GM13977 (cell line): ENCODE measurements at regions not wholly inside any gene's neighbourhood (a gene's known extent, or its start where the extent isn't known, plus 50 kb on each side); places are given as distances from the start of the nearest gene placed in this dataset.

Experiments used
- DNase-seq: peaks from one replicate; pipeline ENCODE4 v3.0.0; 2012; ENCODE audit warnings: low spot score
- in situ Hi-C: fragments of 300-500 bp; cut with MboI; formaldehyde crosslinking; loops from one replicate; pipeline ENCODE4 v1.12.0; 2022; ENCODE audit warnings: low sequenced_read_pairs, low pct_unique_long_range_greater_than_20kb, mixed read lengths, inconsistent platforms; ENCODE audit not compliant: unreplicated experiment
- TF ChIP-seq, protein P1 (sequence below): IDR thresholded peaks from 2 replicates; pipeline ENCODE4 v1.5.1; 2012; ENCODE audit warnings: mild to moderate bottlenecking, control low read depth; ENCODE audit not compliant: insufficient read depth; ENCODE audit errors: extremely low read depth, missing control alignments

DNA sequence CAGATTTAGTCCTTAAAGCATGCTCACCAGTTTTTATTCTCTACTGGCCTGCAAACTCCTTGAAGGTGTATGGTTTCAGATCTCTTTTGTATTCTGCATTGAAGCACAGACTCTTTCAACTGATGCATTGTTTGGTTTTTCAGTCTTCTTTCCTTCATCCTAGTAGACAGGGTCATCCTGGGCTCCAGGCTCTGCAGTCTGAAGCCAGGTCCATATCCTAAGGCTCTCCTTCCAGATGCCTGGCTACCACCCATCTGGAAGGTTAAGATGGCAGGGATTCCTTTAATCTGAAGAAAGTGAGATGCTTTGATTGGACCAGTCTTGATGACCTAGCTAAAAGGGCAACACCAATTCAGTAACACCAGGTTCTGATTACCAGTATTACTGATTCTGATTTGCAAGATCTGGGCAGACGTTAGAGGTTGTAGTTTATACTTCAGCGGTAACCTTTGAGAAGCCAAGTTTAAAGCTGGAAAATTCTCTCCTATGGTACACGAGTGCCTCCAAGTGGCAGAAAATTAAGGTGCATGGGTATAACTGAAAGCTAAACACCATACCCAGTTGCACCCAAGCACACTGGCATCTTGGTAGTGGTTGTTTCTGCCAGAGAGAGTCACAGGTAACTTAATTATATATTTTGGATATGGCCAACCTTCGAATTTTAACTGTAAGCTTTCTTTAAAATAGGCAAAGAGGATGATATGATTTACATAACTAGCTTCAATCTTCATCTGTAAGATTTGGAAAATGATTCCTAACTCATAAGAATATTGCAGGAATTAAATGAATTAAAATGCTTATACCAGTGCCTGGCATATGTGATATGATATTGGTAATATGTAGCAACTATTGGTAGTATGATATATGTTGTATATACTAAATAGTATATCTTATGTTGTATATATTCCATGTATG is 1651.9 kb upstream of the MIR17HG start:
- TF ChIP-seq, protein P1, sequence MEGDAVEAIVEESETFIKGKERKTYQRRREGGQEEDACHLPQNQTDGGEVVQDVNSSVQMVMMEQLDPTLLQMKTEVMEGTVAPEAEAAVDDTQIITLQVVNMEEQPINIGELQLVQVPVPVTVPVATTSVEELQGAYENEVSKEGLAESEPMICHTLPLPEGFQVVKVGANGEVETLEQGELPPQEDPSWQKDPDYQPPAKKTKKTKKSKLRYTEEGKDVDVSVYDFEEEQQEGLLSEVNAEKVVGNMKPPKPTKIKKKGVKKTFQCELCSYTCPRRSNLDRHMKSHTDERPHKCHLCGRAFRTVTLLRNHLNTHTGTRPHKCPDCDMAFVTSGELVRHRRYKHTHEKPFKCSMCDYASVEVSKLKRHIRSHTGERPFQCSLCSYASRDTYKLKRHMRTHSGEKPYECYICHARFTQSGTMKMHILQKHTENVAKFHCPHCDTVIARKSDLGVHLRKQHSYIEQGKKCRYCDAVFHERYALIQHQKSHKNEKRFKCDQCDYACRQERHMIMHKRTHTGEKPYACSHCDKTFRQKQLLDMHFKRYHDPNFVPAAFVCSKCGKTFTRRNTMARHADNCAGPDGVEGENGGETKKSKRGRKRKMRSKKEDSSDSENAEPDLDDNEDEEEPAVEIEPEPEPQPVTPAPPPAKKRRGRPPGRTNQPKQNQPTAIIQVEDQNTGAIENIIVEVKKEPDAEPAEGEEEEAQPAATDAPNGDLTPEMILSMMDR = peak; percentile 56
- peak; percentile 17 for DNase-seq
- in situ Hi-C loops = no loop called here

GRCh38 chr13:89701913-89702312 is 1645.6 kb upstream of the MIR17HG start:
- TF ChIP-seq, protein P1 = no peak
- in situ Hi-C loops = no loop called here
- DNase-seq = no peak

GRCh38 chr13:89704040-89704439 is 1643.4 kb upstream of the MIR17HG start:
- no peak for DNase-seq
- in situ Hi-C loops = no loop called here
- TF ChIP-seq, protein P1 = no peak

DNA sequence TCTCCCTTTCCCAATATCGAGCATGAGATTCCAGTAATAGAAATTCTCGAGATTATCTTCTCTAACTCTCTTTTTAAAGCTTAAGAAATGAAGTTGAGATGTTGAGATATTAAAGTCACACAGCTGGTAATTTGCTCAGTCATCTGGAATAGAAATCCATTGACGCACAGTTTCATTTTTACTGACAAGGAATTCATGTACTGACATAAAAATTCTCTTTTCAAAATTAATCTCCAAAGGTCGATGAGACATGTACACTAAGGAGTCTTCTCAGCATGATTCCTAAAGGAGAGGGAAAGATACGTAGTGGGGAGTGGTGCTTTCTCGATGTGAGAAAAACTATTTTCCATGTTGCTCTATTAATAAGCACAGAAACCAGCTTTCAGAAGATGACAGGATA is 1639.5 kb upstream of the MIR17HG start:
- in situ Hi-C loops = no loop called here
- TF ChIP-seq, protein P1 = no peak
- DNase-seq = no peak

DNA sequence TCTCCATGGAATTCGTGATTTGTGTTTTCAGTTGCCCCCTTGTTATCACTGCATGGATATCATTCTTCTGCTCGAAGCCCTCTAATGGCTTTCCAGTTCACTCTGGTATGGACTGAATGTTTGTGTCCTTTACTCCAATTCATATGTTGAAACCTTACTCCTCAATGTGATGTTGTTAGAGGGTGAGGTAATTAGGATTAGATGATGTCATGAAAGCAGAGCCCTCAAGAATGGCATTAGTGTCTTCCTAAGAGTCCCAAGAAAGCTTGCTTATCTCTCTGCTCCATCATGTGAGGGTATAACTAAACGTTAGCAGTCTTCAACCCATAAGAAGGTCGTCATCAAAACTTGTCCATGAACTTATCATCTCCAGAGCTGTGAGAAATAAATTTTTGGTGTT is 1626.3 kb upstream of the MIR17HG start:
- TF ChIP-seq, protein P1 = no peak
- no peak for DNase-seq

GRCh38 chr13:89726690-89727435 is 1620.6 kb upstream of the MIR17HG start:
- no peak for DNase-seq
- in situ Hi-C loops = no loop called here
- TF ChIP-seq, protein P1 = no peak

More for the DNA sequence above, 1626.3 kb upstream of the MIR17HG start:
- in situ Hi-C loops = no loop called here
